ENCODE measurements at regions not wholly inside any gene's neighbourhood (a gene's known extent, or its start where the extent isn't known, plus 50 kb on each side); places are given as distances from the start of the nearest gene placed in this dataset.

GRCh38 chr12:97223419-97223818, 239.2 kb upstream of the RMST start:
- H2AFZ ChIP-seq (ENCODE audit: low read length): no peak overlapping the region
- no peaks in the 10 kb centered on the region for H3K79me2 ChIP-seq (ENCODE audit: insufficient read depth, low read length)
- H3K4me3 ChIP-seq (ENCODE audit: low read depth, low read length, poor library complexity, severe bottlenecking): no peak overlapping the region
- peaks cover 19% of the 10 kb centered on the region for H3K4me1 ChIP-seq (ENCODE audit: insufficient read depth, low read length, severe bottlenecking)
- H3K27ac ChIP-seq (ENCODE audit: low read depth, low read length, poor library complexity, severe bottlenecking): no peak overlapping the region
- H3F3A ChIP-seq (ENCODE audit: insufficient read depth, low read length): no peaks in the 10 kb centered on the region
- H3K9me3 ChIP-seq (ENCODE audit: low read length): no peaks in the 10 kb centered on the region
- no peak overlapping the region for H3K4me2 ChIP-seq (ENCODE audit: low read length)
- H3K27me3 ChIP-seq (ENCODE audit: insufficient read depth, low read length): no peaks in the 10 kb centered on the region
- no peaks in the 10 kb centered on the region for H3K9me2 ChIP-seq (ENCODE audit: low read depth, low read length)
- H3K9ac ChIP-seq (ENCODE audit: low read length): no peak overlapping the region
- TF ChIP-seq CTCF (IDR thresholded peaks at IDR 0.05; ENCODE audit: low read length) (no peak), EZH2 (IDR thresholded peaks at IDR 0.05; ENCODE audit: borderline replicate concordance, low read length) (no peak)
- H4K20me1 ChIP-seq (ENCODE audit: insufficient read depth, low read length): no peaks in the 10 kb centered on the region
- no peaks in the 10 kb centered on the region for H3K36me3 ChIP-seq (ENCODE audit: insufficient read depth, low read length)

- no peaks in the 10 kb centered on the region for H3K9me2 ChIP-seq (ENCODE audit: low read depth, low read length)
- H3K9ac ChIP-seq (ENCODE audit: low read length): no peak overlapping the region
- no peaks in the 10 kb centered on the region for H3K9me3 ChIP-seq (ENCODE audit: low read length)
- H3K79me2 ChIP-seq (ENCODE audit: insufficient read depth, low read length): no peaks in the 10 kb centered on the region
- no peak overlapping the region for H3K27ac ChIP-seq (ENCODE audit: low read depth, low read length, poor library complexity, severe bottlenecking)
- no peak overlapping the region for H2AFZ ChIP-seq (ENCODE audit: low read length)
- H3K4me3 ChIP-seq (ENCODE audit: low read depth, low read length, poor library complexity, severe bottlenecking): no peak overlapping the region
- H3F3A ChIP-seq (ENCODE audit: insufficient read depth, low read length): no peaks in the 10 kb centered on the region
- no peaks in the 10 kb centered on the region for H4K20me1 ChIP-seq (ENCODE audit: insufficient read depth, low read length)
- no peaks in the 10 kb centered on the region for H3K36me3 ChIP-seq (ENCODE audit: insufficient read depth, low read length)
- TF ChIP-seq CTCF (IDR thresholded peaks at IDR 0.05; ENCODE audit: low read length) (no peak), EZH2 (IDR thresholded peaks at IDR 0.05; ENCODE audit: borderline replicate concordance, low read length) (no peak)
- no peaks in the 10 kb centered on the region for H3K27me3 ChIP-seq (ENCODE audit: insufficient read depth, low read length)
- H3K4me1 ChIP-seq (ENCODE audit: insufficient read depth, low read length, severe bottlenecking): peaks cover 2% of the 10 kb centered on the region
- H3K4me2 ChIP-seq (ENCODE audit: low read length): no peak overlapping the region
These were observed 233.6 kb upstream of the RMST start for GRCh38 chr12:97229004-97229403.

- H3K27me3 ChIP-seq (ENCODE audit: insufficient read depth, low read length): no peaks in the 10 kb centered on the region
- no peaks in the 10 kb centered on the region for H3K36me3 ChIP-seq (ENCODE audit: insufficient read depth, low read length)
- H4K20me1 ChIP-seq (ENCODE audit: insufficient read depth, low read length): no peaks in the 10 kb centered on the region
- H3K27ac ChIP-seq (ENCODE audit: low read depth, low read length, poor library complexity, severe bottlenecking): no peak overlapping the region
- H3K4me1 ChIP-seq (ENCODE audit: insufficient read depth, low read length, severe bottlenecking): no peaks in the 10 kb centered on the region
- no peaks in the 10 kb centered on the region for H3K79me2 ChIP-seq (ENCODE audit: insufficient read depth, low read length)
- no peaks in the 10 kb centered on the region for H3F3A ChIP-seq (ENCODE audit: insufficient read depth, low read length)
- TF ChIP-seq CTCF (IDR thresholded peaks at IDR 0.05; ENCODE audit: low read length) (no peak), EZH2 (IDR thresholded peaks at IDR 0.05; ENCODE audit: borderline replicate concordance, low read length) (no peak)
- no peaks in the 10 kb centered on the region for H3K9me3 ChIP-seq (ENCODE audit: low read length)
- H3K4me2 ChIP-seq (ENCODE audit: low read length): no peak overlapping the region
- no peak overlapping the region for H2AFZ ChIP-seq (ENCODE audit: low read length)
- no peak overlapping the region for H3K4me3 ChIP-seq (ENCODE audit: low read depth, low read length, poor library complexity, severe bottlenecking)
- no peaks in the 10 kb centered on the region for H3K9me2 ChIP-seq (ENCODE audit: low read depth, low read length)
- H3K9ac ChIP-seq (ENCODE audit: low read length): no peak overlapping the region
These were observed 227.5 kb upstream of the RMST start for GRCh38 chr12:97235102-97235501.
